ENCODE measurements at regions not wholly inside any gene's neighbourhood (a gene's known extent, or its start where the extent isn't known, plus 50 kb on each side); places are given as distances from the start of the nearest gene placed in this dataset.

DNA sequence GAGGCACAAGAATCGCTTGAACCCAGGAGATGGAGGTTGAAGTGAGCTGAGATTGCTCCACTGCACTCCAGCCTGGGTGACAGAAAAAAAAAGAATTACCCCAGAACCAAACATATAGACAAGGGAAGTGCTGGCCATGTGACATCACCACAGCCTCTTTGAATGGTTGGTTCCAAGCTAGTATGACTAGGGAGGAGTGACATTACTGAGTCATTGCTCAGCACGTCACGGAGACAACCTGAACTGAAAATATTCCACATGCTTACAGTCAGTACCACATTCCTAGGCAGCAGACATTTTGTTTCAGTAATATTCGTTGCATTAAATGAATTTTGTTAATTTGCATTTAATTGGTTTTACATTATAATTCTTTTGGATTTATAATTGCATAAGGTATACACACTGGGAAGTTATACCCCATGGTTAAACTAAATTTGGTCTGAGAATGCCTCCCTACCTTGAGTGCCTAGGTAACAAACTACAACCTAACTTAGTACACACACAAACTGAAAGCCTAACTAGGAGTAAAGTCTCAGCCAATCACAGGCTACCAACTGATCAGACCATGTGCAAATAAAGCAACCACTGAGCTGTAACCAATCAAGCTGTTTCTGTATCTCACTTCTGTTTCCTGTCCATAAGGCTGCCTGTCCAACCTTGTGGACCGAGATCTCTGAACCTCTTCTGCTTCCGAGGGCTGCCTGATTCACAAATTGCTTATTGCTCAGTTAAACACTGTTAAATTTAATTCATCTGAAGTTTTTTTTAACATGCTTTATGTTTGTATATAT is 164.4 kb downstream of the CAND1 start (continued):
- TF ChIP-seq MAFF (IDR thresholded peaks at IDR 0.05; ENCODE audit: low read length) (no peak), TAF15 (IDR thresholded peaks at IDR 0.05; ENCODE audit: low read depth, low read length) (no peak), RBFOX2 (IDR thresholded peaks at IDR 0.05; ENCODE audit: low read depth, low read length) (no peak), BCL6 (CRISPR knock-in tag; IDR thresholded peaks at IDR 0.05) (no peak), NFE2 (IDR thresholded peaks at IDR 0.05; ENCODE audit: low read depth) (peak; percentile 51), CTCFL (IDR thresholded peaks at IDR 0.05; ENCODE audit: borderline replicate concordance, insufficient read depth, low read depth, low read length, poor library complexity, severe bottlenecking) (no peak), POLR3A (IDR thresholded peaks at IDR 0.05; ENCODE audit: borderline replicate concordance, extremely low read depth, insufficient read depth, insufficient read length) (no peak), ATF1 (CRISPR knock-in tag; IDR thresholded peaks at IDR 0.05) (no peak), ATF1 (tag; IDR thresholded peaks at IDR 0.05) (peak; percentile 52), TARDBP (IDR thresholded peaks at IDR 0.05) (no peak), ZNF778 (CRISPR knock-in tag; IDR thresholded peaks at IDR 0.05) (no peak)
- TF ChIP-seq, protein P1, sequence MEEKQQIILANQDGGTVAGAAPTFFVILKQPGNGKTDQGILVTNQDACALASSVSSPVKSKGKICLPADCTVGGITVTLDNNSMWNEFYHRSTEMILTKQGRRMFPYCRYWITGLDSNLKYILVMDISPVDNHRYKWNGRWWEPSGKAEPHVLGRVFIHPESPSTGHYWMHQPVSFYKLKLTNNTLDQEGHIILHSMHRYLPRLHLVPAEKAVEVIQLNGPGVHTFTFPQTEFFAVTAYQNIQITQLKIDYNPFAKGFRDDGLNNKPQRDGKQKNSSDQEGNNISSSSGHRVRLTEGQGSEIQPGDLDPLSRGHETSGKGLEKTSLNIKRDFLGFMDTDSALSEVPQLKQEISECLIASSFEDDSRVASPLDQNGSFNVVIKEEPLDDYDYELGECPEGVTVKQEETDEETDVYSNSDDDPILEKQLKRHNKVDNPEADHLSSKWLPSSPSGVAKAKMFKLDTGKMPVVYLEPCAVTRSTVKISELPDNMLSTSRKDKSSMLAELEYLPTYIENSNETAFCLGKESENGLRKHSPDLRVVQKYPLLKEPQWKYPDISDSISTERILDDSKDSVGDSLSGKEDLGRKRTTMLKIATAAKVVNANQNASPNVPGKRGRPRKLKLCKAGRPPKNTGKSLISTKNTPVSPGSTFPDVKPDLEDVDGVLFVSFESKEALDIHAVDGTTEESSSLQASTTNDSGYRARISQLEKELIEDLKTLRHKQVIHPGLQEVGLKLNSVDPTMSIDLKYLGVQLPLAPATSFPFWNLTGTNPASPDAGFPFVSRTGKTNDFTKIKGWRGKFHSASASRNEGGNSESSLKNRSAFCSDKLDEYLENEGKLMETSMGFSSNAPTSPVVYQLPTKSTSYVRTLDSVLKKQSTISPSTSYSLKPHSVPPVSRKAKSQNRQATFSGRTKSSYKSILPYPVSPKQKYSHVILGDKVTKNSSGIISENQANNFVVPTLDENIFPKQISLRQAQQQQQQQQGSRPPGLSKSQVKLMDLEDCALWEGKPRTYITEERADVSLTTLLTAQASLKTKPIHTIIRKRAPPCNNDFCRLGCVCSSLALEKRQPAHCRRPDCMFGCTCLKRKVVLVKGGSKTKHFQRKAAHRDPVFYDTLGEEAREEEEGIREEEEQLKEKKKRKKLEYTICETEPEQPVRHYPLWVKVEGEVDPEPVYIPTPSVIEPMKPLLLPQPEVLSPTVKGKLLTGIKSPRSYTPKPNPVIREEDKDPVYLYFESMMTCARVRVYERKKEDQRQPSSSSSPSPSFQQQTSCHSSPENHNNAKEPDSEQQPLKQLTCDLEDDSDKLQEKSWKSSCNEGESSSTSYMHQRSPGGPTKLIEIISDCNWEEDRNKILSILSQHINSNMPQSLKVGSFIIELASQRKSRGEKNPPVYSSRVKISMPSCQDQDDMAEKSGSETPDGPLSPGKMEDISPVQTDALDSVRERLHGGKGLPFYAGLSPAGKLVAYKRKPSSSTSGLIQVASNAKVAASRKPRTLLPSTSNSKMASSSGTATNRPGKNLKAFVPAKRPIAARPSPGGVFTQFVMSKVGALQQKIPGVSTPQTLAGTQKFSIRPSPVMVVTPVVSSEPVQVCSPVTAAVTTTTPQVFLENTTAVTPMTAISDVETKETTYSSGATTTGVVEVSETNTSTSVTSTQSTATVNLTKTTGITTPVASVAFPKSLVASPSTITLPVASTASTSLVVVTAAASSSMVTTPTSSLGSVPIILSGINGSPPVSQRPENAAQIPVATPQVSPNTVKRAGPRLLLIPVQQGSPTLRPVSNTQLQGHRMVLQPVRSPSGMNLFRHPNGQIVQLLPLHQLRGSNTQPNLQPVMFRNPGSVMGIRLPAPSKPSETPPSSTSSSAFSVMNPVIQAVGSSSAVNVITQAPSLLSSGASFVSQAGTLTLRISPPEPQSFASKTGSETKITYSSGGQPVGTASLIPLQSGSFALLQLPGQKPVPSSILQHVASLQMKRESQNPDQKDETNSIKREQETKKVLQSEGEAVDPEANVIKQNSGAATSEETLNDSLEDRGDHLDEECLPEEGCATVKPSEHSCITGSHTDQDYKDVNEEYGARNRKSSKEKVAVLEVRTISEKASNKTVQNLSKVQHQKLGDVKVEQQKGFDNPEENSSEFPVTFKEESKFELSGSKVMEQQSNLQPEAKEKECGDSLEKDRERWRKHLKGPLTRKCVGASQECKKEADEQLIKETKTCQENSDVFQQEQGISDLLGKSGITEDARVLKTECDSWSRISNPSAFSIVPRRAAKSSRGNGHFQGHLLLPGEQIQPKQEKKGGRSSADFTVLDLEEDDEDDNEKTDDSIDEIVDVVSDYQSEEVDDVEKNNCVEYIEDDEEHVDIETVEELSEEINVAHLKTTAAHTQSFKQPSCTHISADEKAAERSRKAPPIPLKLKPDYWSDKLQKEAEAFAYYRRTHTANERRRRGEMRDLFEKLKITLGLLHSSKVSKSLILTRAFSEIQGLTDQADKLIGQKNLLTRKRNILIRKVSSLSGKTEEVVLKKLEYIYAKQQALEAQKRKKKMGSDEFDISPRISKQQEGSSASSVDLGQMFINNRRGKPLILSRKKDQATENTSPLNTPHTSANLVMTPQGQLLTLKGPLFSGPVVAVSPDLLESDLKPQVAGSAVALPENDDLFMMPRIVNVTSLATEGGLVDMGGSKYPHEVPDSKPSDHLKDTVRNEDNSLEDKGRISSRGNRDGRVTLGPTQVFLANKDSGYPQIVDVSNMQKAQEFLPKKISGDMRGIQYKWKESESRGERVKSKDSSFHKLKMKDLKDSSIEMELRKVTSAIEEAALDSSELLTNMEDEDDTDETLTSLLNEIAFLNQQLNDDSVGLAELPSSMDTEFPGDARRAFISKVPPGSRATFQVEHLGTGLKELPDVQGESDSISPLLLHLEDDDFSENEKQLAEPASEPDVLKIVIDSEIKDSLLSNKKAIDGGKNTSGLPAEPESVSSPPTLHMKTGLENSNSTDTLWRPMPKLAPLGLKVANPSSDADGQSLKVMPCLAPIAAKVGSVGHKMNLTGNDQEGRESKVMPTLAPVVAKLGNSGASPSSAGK (IDR thresholded peaks at IDR 0.05): peak; percentile 32; the same call in 1 of the 2 replicates
- TF ChIP-seq, protein P2, sequence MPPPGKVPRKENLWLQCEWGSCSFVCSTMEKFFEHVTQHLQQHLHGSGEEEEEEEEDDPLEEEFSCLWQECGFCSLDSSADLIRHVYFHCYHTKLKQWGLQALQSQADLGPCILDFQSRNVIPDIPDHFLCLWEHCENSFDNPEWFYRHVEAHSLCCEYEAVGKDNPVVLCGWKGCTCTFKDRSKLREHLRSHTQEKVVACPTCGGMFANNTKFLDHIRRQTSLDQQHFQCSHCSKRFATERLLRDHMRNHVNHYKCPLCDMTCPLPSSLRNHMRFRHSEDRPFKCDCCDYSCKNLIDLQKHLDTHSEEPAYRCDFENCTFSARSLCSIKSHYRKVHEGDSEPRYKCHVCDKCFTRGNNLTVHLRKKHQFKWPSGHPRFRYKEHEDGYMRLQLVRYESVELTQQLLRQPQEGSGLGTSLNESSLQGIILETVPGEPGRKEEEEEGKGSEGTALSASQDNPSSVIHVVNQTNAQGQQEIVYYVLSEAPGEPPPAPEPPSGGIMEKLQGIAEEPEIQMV (tag; conservative IDR thresholded peaks at IDR 0.05; ENCODE audit: low read depth): no peak

Data from K562 (cell line).